C4-2B (cell line): ENCODE measurements at regions not wholly inside any gene's neighbourhood (a gene's known extent, or its start where the extent isn't known, plus 50 kb on each side); places are given as distances from the start of the nearest gene placed in this dataset.

Experiments used
- H3K27ac ChIP-seq: fragments of 450-650 bp; 2 replicates; pipeline ENCODE4 v1.5.1; 2017
- CTCF ChIP-seq: fragments of 450-650 bp; conservative IDR thresholded peaks from 2 replicates; pipeline ENCODE4 v1.5.1; 2017; ENCODE audit warnings: mild to moderate bottlenecking
- ZFX ChIP-seq: fragments of 450-650 bp; IDR thresholded peaks from 2 replicates; pipeline ENCODE4 v1.6.1; 2017

DNA sequence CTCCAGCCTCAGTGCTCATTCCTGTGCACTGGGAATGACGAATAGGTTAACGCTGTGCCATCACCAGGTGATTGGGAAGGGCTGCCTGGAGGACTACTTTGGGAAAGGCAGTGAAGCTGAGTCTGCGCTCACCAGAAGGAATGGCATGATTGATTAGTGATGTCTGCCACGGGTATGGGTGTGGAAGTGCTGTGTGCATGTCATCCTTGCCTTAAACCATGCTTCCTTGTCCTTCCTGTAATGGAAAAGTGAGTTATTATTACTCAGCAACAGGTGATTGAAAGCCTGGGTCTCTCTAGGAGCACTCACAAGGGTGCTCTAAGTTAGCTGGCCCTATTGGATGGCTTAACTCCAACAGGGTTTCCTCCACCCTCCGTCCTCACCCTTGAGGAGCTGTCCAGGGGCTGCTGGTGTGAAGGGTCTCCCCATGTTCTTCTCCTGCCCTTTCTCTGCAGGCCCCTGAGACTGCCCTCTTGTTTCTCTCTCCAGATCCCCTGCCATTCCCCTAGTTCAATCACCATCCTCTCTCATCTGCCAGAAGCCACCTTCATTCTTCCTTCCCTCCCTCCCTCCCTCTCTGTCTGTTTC lies 121.9 kb upstream of the NECTIN1 start:
- no peak for TF ChIP-seq ZFX
- no peak overlapping the region for H3K27ac ChIP-seq

DNA sequence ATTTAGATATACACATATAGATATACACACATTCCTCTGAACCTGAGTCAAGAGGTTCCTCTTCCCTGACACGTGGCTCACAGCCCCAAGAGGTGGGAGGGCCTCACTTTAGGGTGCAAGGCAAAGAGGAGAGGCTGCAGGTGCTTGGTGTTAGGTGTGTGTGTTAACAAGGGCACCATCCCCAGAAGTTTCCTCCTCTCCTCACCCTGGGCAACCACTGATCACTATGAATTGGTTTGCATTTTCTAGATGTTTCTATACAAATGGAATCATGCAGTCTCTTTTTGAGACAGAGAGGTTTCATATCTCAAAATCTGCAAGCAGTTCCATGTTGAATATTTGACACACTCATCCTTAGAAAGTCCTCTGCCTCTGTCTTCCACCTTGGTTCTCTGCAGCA lies 120.9 kb upstream of the NECTIN1 start:
- no peak for TF ChIP-seq ZFX
- TF ChIP-seq CTCF, result no peak

DNA sequence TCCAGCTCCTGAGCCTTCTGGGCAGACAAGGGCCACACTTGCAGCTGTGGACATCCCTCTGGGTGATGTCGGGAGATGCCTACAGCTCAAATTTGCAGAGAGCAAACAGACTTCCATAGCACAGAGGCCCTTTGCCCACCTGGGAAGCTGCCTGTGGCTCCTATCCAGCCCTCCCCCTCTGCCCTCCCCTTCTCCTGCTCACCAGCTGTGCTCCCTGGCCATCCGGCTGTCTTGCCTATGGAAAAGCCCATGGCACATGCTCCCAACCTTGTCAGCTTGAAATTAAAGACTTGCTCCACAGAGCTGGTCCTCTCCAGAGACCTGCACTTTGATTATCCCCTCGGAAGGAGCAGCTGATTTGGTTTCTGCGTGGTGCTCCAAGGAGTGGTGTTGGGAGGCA lies 118.9 kb upstream of the NECTIN1 start:
- H3K27ac ChIP-seq, result no peak overlapping the region
- TF ChIP-seq CTCF, result no peak
- TF ChIP-seq ZFX, result no peak

More for the DNA sequence above, 120.9 kb upstream of the NECTIN1 start:
- H3K27ac ChIP-seq, result no peak overlapping the region

DNA sequence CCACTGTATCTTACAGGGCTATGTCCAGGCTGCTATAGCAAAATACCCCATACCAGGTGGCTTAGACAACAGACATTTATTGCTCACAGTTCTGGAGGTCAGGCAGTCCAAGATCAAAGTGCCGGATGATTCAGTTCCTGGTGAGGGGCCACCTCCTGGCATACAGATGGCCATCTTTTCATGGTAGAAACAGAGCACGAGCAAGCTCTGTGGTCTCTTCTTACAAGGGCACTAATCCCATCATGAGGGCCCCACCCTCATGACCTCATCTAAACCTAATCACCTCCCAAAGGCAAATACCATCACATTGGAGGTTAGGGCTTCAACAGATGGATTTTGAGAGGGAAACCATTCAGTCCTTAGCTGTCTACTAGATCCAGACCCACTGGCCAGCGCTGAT lies 117.4 kb upstream of the NECTIN1 start:
- no peak for TF ChIP-seq ZFX
- no peak for TF ChIP-seq CTCF
- no peak overlapping the region for H3K27ac ChIP-seq

DNA sequence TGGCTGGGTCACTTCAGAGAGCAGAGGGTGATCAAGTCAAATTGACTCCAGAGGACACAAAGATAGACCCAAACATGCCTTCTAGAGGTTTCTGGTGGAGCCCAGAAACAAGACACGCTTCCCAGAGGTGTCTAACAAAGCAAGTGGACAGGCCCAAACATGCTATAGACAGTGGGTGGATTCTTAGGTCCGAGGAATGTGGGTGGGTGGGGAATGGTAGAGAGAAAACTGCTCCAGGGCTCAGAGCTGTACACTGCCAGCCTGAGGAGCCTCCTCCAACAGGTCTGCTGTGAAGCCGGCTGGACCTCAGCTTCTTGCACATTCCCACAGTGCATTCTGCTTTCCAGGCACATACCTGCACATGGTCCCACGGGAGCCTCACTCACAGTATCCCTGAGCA lies 116.8 kb upstream of the NECTIN1 start:
- no peak for TF ChIP-seq CTCF
- TF ChIP-seq ZFX, result no peak
- no peak overlapping the region for H3K27ac ChIP-seq

DNA sequence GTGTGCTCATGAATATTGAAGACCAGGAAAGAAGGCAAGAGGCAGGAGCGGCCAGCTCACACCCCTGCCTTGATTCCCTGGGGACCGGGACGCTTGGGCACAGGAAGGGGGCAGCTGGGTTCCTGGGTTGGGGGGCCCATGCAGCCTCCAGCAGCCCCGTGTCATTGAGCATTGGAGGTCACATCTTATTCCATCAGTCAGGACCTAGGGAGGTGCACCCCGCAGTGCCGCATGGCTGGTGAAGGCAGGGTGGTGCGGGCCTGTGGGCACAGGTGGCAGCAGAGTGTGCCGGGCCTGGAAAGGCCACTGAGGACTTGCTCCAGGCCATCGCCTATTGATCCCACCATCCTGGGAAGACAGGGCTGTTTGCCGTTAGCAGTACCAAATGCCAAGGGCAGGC lies 116.3 kb upstream of the NECTIN1 start:
- no peak overlapping the region for H3K27ac ChIP-seq
- no peak for TF ChIP-seq CTCF
- no peak for TF ChIP-seq ZFX

DNA sequence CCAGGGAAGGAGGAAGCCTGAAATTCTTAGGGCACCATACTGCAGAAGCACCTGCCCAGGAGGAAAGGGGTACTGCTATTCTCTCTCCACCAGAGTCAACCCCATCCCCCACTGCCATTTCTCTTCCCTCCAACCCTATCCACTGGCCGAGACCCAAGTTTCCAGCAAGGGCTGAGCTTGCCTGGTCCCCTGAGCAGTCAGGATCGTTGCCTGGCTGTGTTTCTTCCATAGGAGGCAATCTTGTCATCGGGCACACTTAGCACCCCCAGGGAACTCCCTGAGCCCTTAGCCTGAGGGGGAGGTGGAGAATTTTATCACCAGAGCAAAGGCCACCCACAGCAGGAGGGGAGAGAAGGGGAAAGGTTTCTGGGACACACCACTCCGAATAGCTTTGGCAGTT lies 115.8 kb upstream of the NECTIN1 start:
- TF ChIP-seq ZFX, result no peak
- no peak for TF ChIP-seq CTCF
- no peak overlapping the region for H3K27ac ChIP-seq

- no peak for TF ChIP-seq ZFX
- no peak for TF ChIP-seq CTCF
- H3K27ac ChIP-seq, result no peak overlapping the region
Measured at GRCh38 chr11:119843877-119844276, 114.9 kb upstream of the NECTIN1 start.
